Liver (tissue), 8 donors: ENCODE measurements at regions not wholly inside any gene's neighbourhood (a gene's known extent, or its start where the extent isn't known, plus 50 kb on each side); places are given as distances from the start of the nearest gene placed in this dataset.

ENCODE experiments used
- DNase-seq: peaks from one replicate; pipeline ENCODE4 v3.0.0-alpha.2; 2017; ENCODE audit warnings: low spot score
- H3K27ac ChIP-seq, 2 donors: one replicate each; pipeline ENCODE4 v1.7.0; 2013; ENCODE audit warnings: inconsistent platforms in 2 of 2, low read length in 2 of 2, control low read depth in 1 of 2, low read depth in 1 of 2, mild to moderate bottlenecking in 1 of 2
- H3K27me3 ChIP-seq, 4 donors: one replicate each; pipeline versions ENCODE4 v1.6.1 to v1.7.0; 2013; ENCODE audit warnings: low read length in 3 of 4, inconsistent platforms in 1 of 4, mild to moderate bottlenecking in 1 of 4, moderate library complexity in 1 of 4; ENCODE audit not compliant: control insufficient read depth in 4 of 4, insufficient read depth in 4 of 4
- H3K36me3 ChIP-seq, 4 donors: one replicate each; pipeline versions ENCODE4 v1.6.1 to v1.7.0; 2013; ENCODE audit warnings: low read length in 3 of 4, mild to moderate bottlenecking in 3 of 4, low read depth in 1 of 4, moderate library complexity in 1 of 4; ENCODE audit not compliant: control insufficient read depth in 4 of 4, insufficient read depth in 3 of 4
- H3K4me1 ChIP-seq, 4 donors: one replicate each; pipeline versions ENCODE4 v1.6.1 to v1.7.0; 2013; ENCODE audit warnings: low read length in 3 of 4, mild to moderate bottlenecking in 3 of 4, moderate library complexity in 1 of 4; ENCODE audit not compliant: control insufficient read depth in 4 of 4, insufficient read depth in 4 of 4
- H3K4me3 ChIP-seq, 3 donors: one replicate each; pipeline versions ENCODE4 v1.6.1 to v1.7.0; 2013; ENCODE audit warnings: low read length in 3 of 3, control low read depth in 1 of 3, low read depth in 1 of 3, mild to moderate bottlenecking in 1 of 3
- H3K9ac ChIP-seq, 2 donors: one replicate each; pipeline ENCODE4 v1.7.0; 2013; ENCODE audit warnings: low read length in 2 of 2, mild to moderate bottlenecking in 2 of 2, moderate library complexity in 2 of 2, control low read depth in 1 of 2, low read depth in 1 of 2
- H3K9me3 ChIP-seq, 4 donors: one replicate each; pipeline versions ENCODE4 v1.6.1 to v1.7.0; 2013; ENCODE audit warnings: low read length in 3 of 4; ENCODE audit not compliant: control insufficient read depth in 4 of 4
- EGR1 ChIP-seq, 2 donors: IDR thresholded peaks; 2 replicates each; pipeline ENCODE4 v1.6.1; 2016 to 2018; ENCODE audit warnings: antibody characterized with exemption in 2 of 2, low read depth in 2 of 2
- FOXA1 ChIP-seq: IDR thresholded peaks from 2 replicates; pipeline ENCODE4 v1.6.1; 2016; ENCODE audit warnings: antibody characterized with exemption
- FOXA2 ChIP-seq: IDR thresholded peaks from 2 replicates; pipeline ENCODE4 v1.6.1; 2016; ENCODE audit warnings: antibody characterized with exemption
- GABPA ChIP-seq, 2 donors: IDR thresholded peaks in 1 of 2; conservative IDR thresholded peaks in 1 of 2; 2 replicates each; pipeline ENCODE4 v1.6.1; 2016; ENCODE audit warnings: antibody characterized with exemption in 2 of 2, mild to moderate bottlenecking in 1 of 2, moderate library complexity in 1 of 2
- HNF4A ChIP-seq, 2 donors: conservative IDR thresholded peaks; 2 replicates each; pipeline ENCODE4 v1.6.1; 2016; ENCODE audit warnings: antibody characterized with exemption in 2 of 2, mild to moderate bottlenecking in 2 of 2
- HNF4G ChIP-seq: IDR thresholded peaks from 2 replicates; pipeline ENCODE4 v1.6.1; 2016; ENCODE audit warnings: antibody characterized with exemption
- JUND ChIP-seq, 2 donors: IDR thresholded peaks; 2 replicates each; pipeline ENCODE4 v1.6.1; 2016; ENCODE audit warnings: antibody characterized with exemption in 2 of 2
- NR2F2 ChIP-seq: IDR thresholded peaks from 2 replicates; pipeline ENCODE4 v1.6.1; 2016; ENCODE audit warnings: antibody characterized with exemption
- RAD21 ChIP-seq, 2 donors: IDR thresholded peaks; 2 replicates each; pipeline ENCODE4 v1.6.1; 2016; ENCODE audit warnings: antibody characterized with exemption in 2 of 2, mild to moderate bottlenecking in 2 of 2
- RXRA ChIP-seq, 2 donors: IDR thresholded peaks; 2 replicates each; pipeline ENCODE4 v1.6.1; 2017 to 2018; ENCODE audit warnings: antibody characterized with exemption in 2 of 2, mild to moderate bottlenecking in 1 of 2
- SP1 ChIP-seq: IDR thresholded peaks from 2 replicates; pipeline ENCODE4 v1.6.1; 2018; ENCODE audit warnings: antibody characterized with exemption, mild to moderate bottlenecking
- TAF1 ChIP-seq: conservative IDR thresholded peaks from 2 replicates; pipeline ENCODE4 v1.6.1; 2016; ENCODE audit warnings: antibody characterized with exemption, mild to moderate bottlenecking
- WGBS: extraction: QIAGEN DNeasy Blood & Tissue Kit; methylation state at CpG from one replicate; pipeline ENCODE4 v1.1.7; 2013; 5-methylcytosine and 5-hydroxymethylcytosine counted together
- TF ChIP-seq, protein P1 (sequence below): IDR thresholded peaks from 2 replicates; pipeline ENCODE4 v1.6.1; 2016; ENCODE audit warnings: antibody characterized with exemption, mild to moderate bottlenecking
- TF ChIP-seq, protein P2 (sequence below): fragments of 150-350 bp; IDR thresholded peaks from 2 replicates; pipeline ENCODE4 v1.5.1; 2017; ENCODE audit warnings: improper control_type of control experiment, low read depth, low read length; ENCODE audit not compliant: missing input control
- TF ChIP-seq, protein P3 (sequence below): IDR thresholded peaks from 2 replicates; pipeline ENCODE4 v1.6.1; 2016; ENCODE audit warnings: antibody characterized with exemption
- donor health status: healthy.
- donor health status: healthy.
- donor health status: healthy.
- donor health status: healthy.
- donor health status: healthy.

DNA sequence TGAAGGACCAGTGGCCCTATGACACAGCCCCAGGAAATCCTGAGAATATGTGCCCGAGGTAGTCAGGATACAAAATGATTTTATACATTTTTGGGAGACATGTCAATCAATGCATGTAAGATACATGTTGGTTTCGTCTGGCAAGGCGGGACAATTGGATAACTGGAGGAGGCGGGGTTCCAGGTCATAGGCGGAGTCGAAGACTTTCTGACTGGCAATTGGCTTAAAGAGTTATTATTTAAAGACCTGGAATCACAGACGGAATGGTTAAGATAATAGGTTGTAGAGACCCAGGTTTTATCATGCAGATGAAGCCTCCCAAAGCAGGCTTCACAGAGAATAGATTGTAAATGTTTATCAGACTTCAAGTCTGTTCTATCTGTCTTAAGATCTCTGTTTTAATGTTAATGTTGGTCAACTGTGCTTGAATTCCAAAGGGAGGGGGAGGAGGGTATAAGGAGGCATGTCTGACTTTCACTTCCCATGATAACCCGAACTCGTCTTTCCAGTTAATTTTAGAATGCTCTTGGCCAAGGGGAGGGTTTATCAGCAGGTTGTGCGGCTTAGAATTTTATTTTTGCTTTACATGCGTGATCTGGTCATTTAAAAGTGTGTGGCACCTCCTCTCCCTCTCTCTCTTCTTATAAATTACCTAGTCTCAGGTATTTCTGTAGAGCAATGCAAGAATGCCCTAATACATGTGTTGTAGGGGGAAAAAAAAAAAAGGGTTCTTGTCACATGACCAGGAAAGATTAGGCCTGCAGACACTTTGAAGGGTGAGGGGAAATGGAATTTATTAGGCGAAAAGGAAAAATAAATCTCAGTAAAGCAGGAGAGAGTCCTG, 230.7 kb downstream of the NFATC2 start:
- H3K27ac ChIP-seq = no peak overlapping the region
- 66% methylated on average over 12 of the region's 12 CpGs for WGBS
- no peak overlapping the region for H3K4me3 ChIP-seq
- no peak for DNase-seq
- H3K4me1 ChIP-seq = peaks cover 0 to 2% (median 0%) of the 10 kb centered on the region in 4 donors
- peaks cover 0 to 2% (median 0%) of the 10 kb centered on the region in 4 donors for H3K9me3 ChIP-seq
- H3K36me3 ChIP-seq = no peaks in the 10 kb centered on the region
- no peak overlapping the region for H3K9ac ChIP-seq
- no peaks in the 10 kb centered on the region for H3K27me3 ChIP-seq
- TF ChIP-seq FOXA2 = no peak
- TF ChIP-seq GABPA (IDR thresholded peaks at IDR 0.05 in 1 of 2, conservative IDR thresholded peaks at IDR 0.05 in 1 of 2) = no peak
- no peak for TF ChIP-seq HNF4G
- no peak for TF ChIP-seq TAF1
- no peak for TF ChIP-seq RXRA (IDR thresholded peaks at IDR 0.05)

DNA sequence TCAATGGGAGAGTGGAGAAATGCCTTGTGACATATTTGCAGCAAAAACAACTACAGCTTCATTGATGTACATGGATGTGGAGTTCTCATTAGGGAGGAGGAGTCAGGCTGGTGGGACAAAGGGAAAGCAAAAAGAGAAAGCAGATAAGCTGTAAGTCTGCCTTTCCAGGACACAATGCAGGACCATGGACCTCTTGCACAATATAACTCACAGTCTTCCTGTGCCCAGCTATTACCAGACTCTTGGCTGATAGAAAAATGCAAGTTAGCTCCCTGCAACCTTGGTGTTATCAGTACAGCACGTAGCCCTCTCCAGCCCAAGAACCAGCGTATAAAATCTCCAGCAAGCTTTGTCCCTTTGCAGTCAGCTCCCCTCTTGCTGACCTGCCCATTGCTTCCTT, 232.3 kb downstream of the NFATC2 start:
- DNase-seq = no peak
- Histone ChIP-seq H3K27ac (no peak overlapping the region), H3K4me3 (no peak overlapping the region), H3K9me3 (no peaks in the 10 kb centered on the region), H3K9ac (no peak overlapping the region), H3K36me3 (no peaks in the 10 kb centered on the region), H3K27me3 (no peaks in the 10 kb centered on the region), H3K4me1 (peaks cover 0 to 6% (median 0%) of the 10 kb centered on the region in 4 donors)
- no peak for TF ChIP-seq JUND (IDR thresholded peaks at IDR 0.05)
- TF ChIP-seq, protein P1, sequence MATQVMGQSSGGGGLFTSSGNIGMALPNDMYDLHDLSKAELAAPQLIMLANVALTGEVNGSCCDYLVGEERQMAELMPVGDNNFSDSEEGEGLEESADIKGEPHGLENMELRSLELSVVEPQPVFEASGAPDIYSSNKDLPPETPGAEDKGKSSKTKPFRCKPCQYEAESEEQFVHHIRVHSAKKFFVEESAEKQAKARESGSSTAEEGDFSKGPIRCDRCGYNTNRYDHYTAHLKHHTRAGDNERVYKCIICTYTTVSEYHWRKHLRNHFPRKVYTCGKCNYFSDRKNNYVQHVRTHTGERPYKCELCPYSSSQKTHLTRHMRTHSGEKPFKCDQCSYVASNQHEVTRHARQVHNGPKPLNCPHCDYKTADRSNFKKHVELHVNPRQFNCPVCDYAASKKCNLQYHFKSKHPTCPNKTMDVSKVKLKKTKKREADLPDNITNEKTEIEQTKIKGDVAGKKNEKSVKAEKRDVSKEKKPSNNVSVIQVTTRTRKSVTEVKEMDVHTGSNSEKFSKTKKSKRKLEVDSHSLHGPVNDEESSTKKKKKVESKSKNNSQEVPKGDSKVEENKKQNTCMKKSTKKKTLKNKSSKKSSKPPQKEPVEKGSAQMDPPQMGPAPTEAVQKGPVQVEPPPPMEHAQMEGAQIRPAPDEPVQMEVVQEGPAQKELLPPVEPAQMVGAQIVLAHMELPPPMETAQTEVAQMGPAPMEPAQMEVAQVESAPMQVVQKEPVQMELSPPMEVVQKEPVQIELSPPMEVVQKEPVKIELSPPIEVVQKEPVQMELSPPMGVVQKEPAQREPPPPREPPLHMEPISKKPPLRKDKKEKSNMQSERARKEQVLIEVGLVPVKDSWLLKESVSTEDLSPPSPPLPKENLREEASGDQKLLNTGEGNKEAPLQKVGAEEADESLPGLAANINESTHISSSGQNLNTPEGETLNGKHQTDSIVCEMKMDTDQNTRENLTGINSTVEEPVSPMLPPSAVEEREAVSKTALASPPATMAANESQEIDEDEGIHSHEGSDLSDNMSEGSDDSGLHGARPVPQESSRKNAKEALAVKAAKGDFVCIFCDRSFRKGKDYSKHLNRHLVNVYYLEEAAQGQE = peak; percentile 83
- WGBS = 48% methylated on average over 2 of the region's 2 CpGs

DNA sequence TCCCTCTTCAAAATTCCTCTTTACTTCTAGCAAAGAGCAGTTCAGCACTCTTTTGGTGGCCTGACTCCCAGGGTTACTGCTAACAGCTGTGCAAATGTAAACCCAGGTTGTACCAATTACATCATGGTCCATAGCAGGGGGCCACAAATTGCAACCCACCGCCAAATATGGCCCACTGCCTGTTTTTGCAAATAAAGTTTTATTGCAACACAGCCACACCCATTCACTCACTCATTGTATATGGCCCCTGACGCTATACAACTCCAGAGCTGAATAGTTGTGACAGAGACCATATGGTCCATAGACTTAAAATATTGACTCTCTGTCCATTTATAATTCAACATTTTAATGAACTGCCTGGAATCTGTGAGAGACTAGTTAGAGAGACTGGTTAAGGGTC, 233.4 kb downstream of the NFATC2 start:
- Histone ChIP-seq H3K9me3 (peaks cover 0 to 2% (median under 1%) of the 10 kb centered on the region in 4 donors), H3K27ac (no peak overlapping the region), H3K4me1 (peaks cover 0 to 6% (median 0%) of the 10 kb centered on the region in 4 donors), H3K27me3 (peaks cover 0 to 4% (median 0%) of the 10 kb centered on the region in 4 donors), H3K36me3 (no peaks in the 10 kb centered on the region), H3K4me3 (no peak overlapping the region), H3K9ac (no peak overlapping the region)
- TF ChIP-seq JUND (IDR thresholded peaks at IDR 0.05) (no peak), HNF4A (conservative IDR thresholded peaks at IDR 0.05) (no peak), FOXA1 (no peak), SP1 (no peak), NR2F2 (no peak), FOXA2 (no peak), RAD21 (IDR thresholded peaks at IDR 0.05) (no peak), EGR1 (IDR thresholded peaks at IDR 0.05; ENCODE audit: low read depth in 2 of 2) (no peak), TAF1 (no peak)
- TF ChIP-seq, protein P2, sequence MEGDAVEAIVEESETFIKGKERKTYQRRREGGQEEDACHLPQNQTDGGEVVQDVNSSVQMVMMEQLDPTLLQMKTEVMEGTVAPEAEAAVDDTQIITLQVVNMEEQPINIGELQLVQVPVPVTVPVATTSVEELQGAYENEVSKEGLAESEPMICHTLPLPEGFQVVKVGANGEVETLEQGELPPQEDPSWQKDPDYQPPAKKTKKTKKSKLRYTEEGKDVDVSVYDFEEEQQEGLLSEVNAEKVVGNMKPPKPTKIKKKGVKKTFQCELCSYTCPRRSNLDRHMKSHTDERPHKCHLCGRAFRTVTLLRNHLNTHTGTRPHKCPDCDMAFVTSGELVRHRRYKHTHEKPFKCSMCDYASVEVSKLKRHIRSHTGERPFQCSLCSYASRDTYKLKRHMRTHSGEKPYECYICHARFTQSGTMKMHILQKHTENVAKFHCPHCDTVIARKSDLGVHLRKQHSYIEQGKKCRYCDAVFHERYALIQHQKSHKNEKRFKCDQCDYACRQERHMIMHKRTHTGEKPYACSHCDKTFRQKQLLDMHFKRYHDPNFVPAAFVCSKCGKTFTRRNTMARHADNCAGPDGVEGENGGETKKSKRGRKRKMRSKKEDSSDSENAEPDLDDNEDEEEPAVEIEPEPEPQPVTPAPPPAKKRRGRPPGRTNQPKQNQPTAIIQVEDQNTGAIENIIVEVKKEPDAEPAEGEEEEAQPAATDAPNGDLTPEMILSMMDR = no peak
- TF ChIP-seq, protein P3, sequence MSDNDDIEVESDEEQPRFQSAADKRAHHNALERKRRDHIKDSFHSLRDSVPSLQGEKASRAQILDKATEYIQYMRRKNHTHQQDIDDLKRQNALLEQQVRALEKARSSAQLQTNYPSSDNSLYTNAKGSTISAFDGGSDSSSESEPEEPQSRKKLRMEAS = no peak
- DNase-seq = no peak
- WGBS = 86% methylated on average over 2 of the region's 2 CpGs
